Esophagus muscularis mucosa (tissue), 3 donors: ENCODE measurements at regions not wholly inside any gene's neighbourhood (a gene's known extent, or its start where the extent isn't known, plus 50 kb on each side); places are given as distances from the start of the nearest gene placed in this dataset.

ENCODE experiments used
- POLR2A ChIP-seq: fragments of 450-650 bp; IDR thresholded peaks from one replicate; pipeline ENCODE4 v1.6.1; 2017; ENCODE audit warnings: antibody characterized with exemption, moderate library complexity, mild to moderate bottlenecking, low read depth
- TF ChIP-seq, protein P1 (sequence below), 3 experiments: fragments of 200-600 bp in 2 of 3; fragments of 450-650 bp in 1 of 3; sonication (generic) in 2 of 3; IDR thresholded peaks; one replicate each; pipeline ENCODE4 v1.5.1; 2017 to 2019; ENCODE audit warnings: antibody characterized with exemption in 3 of 3, mild to moderate bottlenecking in 2 of 3, moderate library complexity in 1 of 3

DNA sequence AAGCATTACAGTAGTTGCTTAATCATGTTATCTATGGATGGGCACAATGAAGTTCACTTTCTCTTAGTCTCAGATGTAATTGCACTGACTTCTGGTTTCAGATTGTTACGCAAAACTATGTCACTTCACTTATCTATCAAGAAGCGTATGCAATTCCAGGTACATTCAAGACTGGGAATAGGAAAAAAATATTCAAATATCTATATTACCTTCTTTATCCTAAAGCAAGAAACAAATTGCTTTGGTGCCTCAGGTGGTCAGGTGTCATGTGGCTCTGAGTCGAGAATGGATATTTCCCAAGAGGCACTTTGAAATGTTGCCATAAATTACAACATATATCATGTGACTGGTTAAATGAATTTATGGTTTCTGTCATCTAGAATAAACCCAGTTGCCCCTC is 318.6 kb downstream of the SS18 start:
- TF ChIP-seq, protein P1, sequence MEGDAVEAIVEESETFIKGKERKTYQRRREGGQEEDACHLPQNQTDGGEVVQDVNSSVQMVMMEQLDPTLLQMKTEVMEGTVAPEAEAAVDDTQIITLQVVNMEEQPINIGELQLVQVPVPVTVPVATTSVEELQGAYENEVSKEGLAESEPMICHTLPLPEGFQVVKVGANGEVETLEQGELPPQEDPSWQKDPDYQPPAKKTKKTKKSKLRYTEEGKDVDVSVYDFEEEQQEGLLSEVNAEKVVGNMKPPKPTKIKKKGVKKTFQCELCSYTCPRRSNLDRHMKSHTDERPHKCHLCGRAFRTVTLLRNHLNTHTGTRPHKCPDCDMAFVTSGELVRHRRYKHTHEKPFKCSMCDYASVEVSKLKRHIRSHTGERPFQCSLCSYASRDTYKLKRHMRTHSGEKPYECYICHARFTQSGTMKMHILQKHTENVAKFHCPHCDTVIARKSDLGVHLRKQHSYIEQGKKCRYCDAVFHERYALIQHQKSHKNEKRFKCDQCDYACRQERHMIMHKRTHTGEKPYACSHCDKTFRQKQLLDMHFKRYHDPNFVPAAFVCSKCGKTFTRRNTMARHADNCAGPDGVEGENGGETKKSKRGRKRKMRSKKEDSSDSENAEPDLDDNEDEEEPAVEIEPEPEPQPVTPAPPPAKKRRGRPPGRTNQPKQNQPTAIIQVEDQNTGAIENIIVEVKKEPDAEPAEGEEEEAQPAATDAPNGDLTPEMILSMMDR (IDR thresholded peaks at IDR 0.05) = no peak
- TF ChIP-seq POLR2A = no peak
